ENCODE measurements at regions not wholly inside any gene's neighbourhood (a gene's known extent, or its start where the extent isn't known, plus 50 kb on each side); places are given as distances from the start of the nearest gene placed in this dataset. TPM values are rescaled to one million over a fixed set of nuclear protein-coding genes. Genes with fewer than 3 reads are reported as not detected.

DNA sequence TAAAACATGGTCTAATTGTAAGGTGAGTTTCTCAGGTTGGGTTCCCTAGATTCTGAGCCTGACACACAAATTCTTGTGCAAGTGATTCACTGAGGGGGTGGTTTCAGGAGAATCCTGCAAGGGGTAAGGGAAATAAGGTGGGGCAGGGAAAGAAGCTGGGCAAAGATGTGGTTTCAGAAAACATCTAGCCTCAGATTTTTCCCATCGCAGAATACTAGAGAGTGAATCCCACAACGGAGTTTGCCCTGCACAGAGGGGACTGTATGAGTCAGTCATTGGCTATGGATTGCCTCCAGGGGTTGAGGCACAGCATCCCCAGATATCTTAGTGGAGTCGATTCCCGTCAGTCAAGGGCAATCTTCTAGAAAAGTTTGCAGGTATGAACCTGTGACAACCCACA lies 65.2 kb downstream of the PRL start:
- H3K9me3 ChIP-seq: no peaks in the 10 kb centered on the region
- no peaks in the 10 kb centered on the region for H3K36me3 ChIP-seq
- H3K4me3 ChIP-seq: no peak overlapping the region
- TF ChIP-seq POLR2AphosphoS5 (IDR thresholded peaks at IDR 0.05; ENCODE audit: insufficient read depth in 1 of 2, low read depth in 1 of 2) (no peak), POLR2A (IDR thresholded peaks at IDR 0.05) (no peak)
- TF ChIP-seq, protein P1, sequence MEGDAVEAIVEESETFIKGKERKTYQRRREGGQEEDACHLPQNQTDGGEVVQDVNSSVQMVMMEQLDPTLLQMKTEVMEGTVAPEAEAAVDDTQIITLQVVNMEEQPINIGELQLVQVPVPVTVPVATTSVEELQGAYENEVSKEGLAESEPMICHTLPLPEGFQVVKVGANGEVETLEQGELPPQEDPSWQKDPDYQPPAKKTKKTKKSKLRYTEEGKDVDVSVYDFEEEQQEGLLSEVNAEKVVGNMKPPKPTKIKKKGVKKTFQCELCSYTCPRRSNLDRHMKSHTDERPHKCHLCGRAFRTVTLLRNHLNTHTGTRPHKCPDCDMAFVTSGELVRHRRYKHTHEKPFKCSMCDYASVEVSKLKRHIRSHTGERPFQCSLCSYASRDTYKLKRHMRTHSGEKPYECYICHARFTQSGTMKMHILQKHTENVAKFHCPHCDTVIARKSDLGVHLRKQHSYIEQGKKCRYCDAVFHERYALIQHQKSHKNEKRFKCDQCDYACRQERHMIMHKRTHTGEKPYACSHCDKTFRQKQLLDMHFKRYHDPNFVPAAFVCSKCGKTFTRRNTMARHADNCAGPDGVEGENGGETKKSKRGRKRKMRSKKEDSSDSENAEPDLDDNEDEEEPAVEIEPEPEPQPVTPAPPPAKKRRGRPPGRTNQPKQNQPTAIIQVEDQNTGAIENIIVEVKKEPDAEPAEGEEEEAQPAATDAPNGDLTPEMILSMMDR (IDR thresholded peaks at IDR 0.05): no peak
- no peaks in the 10 kb centered on the region for H3K4me1 ChIP-seq
- H3K27me3 ChIP-seq: no peaks in the 10 kb centered on the region
- H3K27ac ChIP-seq: no peak overlapping the region
- DNase-seq (ENCODE audit: extremely low spot score in 2 of 2): no peak
- intact Hi-C loops (cut with DNase I): no loop called here

DNA sequence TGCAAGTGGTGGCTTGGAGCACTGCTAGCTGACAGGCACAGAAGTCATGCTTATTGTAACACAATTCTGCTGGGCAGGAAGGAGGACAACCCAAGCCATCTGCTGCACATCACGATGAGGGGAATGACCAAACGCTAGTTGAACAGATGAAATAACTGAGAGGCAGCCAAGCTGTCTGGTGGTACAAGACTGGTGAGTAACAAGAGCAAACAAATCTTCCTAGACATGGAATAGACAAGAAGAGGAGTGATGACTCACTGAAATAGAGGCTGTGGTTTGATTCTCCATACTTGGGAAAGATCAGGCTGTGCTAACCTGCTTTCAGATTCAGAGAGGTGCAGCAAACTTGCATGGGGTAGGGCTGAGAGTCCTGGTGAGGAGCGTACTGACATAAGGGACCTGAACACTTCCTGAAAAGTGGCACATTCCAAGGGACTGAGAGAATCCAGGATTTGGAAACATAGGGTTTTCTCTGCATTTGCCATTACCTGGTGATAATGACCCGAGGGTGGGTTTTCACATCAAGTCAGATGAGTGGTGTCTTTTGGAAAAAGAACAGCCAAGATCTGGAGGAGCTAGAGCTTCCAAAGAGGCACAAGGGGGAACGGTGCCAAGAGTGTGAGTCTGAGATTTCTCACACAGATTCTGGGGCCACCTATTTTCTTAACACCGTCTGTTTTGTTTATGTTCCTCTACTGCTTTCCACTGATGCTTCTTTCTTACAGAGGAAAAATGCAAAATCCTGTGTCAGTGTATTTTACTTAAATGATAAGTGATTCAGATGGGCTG lies 60.0 kb downstream of the PRL start:
- Histone ChIP-seq H3K9me3 (no peaks in the 10 kb centered on the region), H3K36me3 (no peaks in the 10 kb centered on the region), H3K27ac (peak overlapping the region; percentile 15), H3K4me3 (no peak overlapping the region), H3K27me3 (no peaks in the 10 kb centered on the region), H3K4me1 (no peaks in the 10 kb centered on the region)
- DNase-seq (ENCODE audit: extremely low spot score in 2 of 2): no peak
- TF ChIP-seq, protein P1 (IDR thresholded peaks at IDR 0.05): no peak
- TF ChIP-seq POLR2A (IDR thresholded peaks at IDR 0.05) (no peak), POLR2AphosphoS5 (IDR thresholded peaks at IDR 0.05; ENCODE audit: insufficient read depth in 1 of 2, low read depth in 1 of 2) (no peak)
- intact Hi-C loops (cut with DNase I): no loop called here

Small RNAs in the stretch of these regions (small RNA-seq; reads per million reads assigned to genes)
- not detected for gene AL136313.1
